SH-SY5Y (cell line): ENCODE measurements at regions not wholly inside any gene's neighbourhood (a gene's known extent, or its start where the extent isn't known, plus 50 kb on each side); places are given as distances from the start of the nearest gene placed in this dataset.

Experiments used
- GATA2 ChIP-seq: IDR thresholded peaks from 2 replicates; pipeline ENCODE4 v1.6.1; 2011; ENCODE audit warnings: mild to moderate bottlenecking, low read depth, low read length
- GATA3 ChIP-seq: IDR thresholded peaks from 2 replicates; pipeline ENCODE4 v1.6.1; 2011; ENCODE audit warnings: low read depth, mild to moderate bottlenecking, low read length, moderate library complexity

DNA sequence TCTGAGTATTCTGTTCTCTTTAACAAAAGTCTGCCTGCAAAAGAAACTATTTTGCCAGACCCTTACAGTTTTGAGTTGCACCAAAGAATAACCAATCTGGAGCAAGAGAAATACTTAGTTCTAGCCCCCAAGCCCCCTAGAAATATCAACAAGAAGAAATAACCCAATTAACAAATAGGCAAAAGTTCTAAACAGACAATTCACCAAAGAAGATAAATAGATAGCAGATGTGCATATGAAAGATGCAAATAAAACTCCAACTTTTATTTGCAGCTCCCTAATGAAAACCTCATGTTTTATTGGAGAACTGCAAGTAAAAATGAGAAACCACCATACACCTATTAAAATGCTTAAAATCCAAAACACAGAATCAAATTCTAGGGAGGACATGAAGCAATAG, 1308.0 kb downstream of the CDH11 start:
- TF ChIP-seq GATA3: no peak
- no peak for TF ChIP-seq GATA2
